GM12872 (cell line): ENCODE measurements at regions not wholly inside any gene's neighbourhood (a gene's known extent, or its start where the extent isn't known, plus 50 kb on each side); places are given as distances from the start of the nearest gene placed in this dataset.

Experiments used
- CTCF ChIP-seq: IDR thresholded peaks from 3 replicates; pipeline ENCODE4 v1.5.1; 2011; ENCODE audit warnings: low read depth, mild to moderate bottlenecking, low read length, moderate library complexity; ENCODE audit not compliant: insufficient read depth

- TF ChIP-seq CTCF: no peak
Observed at GRCh38 chr6:113786168-113786567, 71.0 kb upstream of the MARCKS start.

GRCh38 chr6:113788586-113788985 lies 68.6 kb upstream of the MARCKS start:
- TF ChIP-seq CTCF: no peak

GRCh38 chr6:113796038-113796437 lies 61.1 kb upstream of the MARCKS start:
- no peak for TF ChIP-seq CTCF

GRCh38 chr6:113802779-113803178 lies 54.4 kb upstream of the MARCKS start:
- no peak for TF ChIP-seq CTCF

- no peak for TF ChIP-seq CTCF
Observed at GRCh38 chr6:113805173-113805790, 51.9 kb upstream of the MARCKS start.

GRCh38 chr6:113805811-113806495 lies 51.2 kb upstream of the MARCKS start:
- TF ChIP-seq CTCF: no peak
